Activated naive CD8-positive, alpha-beta T cell treated with anti-CD3 and anti-CD28 coated beads, Interleukin-2, amount 10 ng/mL, durations not matched to agents 7 days and 5 days (primary cell): ENCODE measurements at regions not wholly inside any gene's neighbourhood (a gene's known extent, or its start where the extent isn't known, plus 50 kb on each side); places are given as distances from the start of the nearest gene placed in this dataset.

Experiments
- ATAC-seq: fragments of 150-1000 bp; cut with Tn5 transposase; one replicate; pipeline ENCODE4 v1.10.0; 2021; ENCODE audit warnings: low read depth, moderate library complexity
- POLR2A ChIA-PET: fragments of 350-600 bp; sonication (Branson Sonifier 250); formaldehyde crosslinking; loops from one replicate; lab custom pipeline; 2021; ENCODE audit warnings: antibody characterized with exemption; lab: Charles Lee
- DNase-seq: peaks from one replicate; pipeline ENCODE4 v3.0.0; 2021
- H3K27ac Mint-ChIP-seq: one replicate; pipeline ENCODE4 v1.8.0; 2022; ENCODE audit warnings: mild to moderate bottlenecking, mixed read lengths
- H3K27me3 Mint-ChIP-seq: one replicate; pipeline ENCODE4 v1.8.0; 2022; ENCODE audit warnings: mild to moderate bottlenecking, moderate library complexity, mixed read lengths
- H3K36me3 Mint-ChIP-seq: one replicate; pipeline ENCODE4 v1.8.0; 2021; ENCODE audit warnings: mild to moderate bottlenecking, mixed read lengths
- H3K4me1 Mint-ChIP-seq: one replicate; pipeline ENCODE4 v1.8.0; 2021; ENCODE audit warnings: mixed read lengths
- H3K4me3 Mint-ChIP-seq: one replicate; pipeline ENCODE4 v1.8.0; 2022; ENCODE audit warnings: mild to moderate bottlenecking, moderate library complexity, mixed read lengths
- H3K9me3 Mint-ChIP-seq: one replicate; pipeline ENCODE4 v1.8.0; 2021; ENCODE audit warnings: mixed read lengths

GRCh38 chr5:56540266-56540665, 275.1 kb upstream of the MAP3K1 start:
- H3K4me1 Mint-ChIP-seq = no peaks in the 10 kb centered on the region
- POLR2A ChIA-PET = no interaction called here
- H3K4me3 Mint-ChIP-seq = no peak overlapping the region
- H3K36me3 Mint-ChIP-seq = no peaks in the 10 kb centered on the region
- H3K9me3 Mint-ChIP-seq = peaks cover 4% of the 10 kb centered on the region
- H3K27me3 Mint-ChIP-seq = peaks cover 5% of the 10 kb centered on the region
- DNase-seq = no peak
- no peak overlapping the region for H3K27ac Mint-ChIP-seq
- no peak for ATAC-seq

GRCh38 chr5:56538580-56538979, 276.8 kb upstream of the MAP3K1 start:
- no peak overlapping the region for H3K4me3 Mint-ChIP-seq
- H3K36me3 Mint-ChIP-seq = no peaks in the 10 kb centered on the region
- POLR2A ChIA-PET = no interaction called here
- H3K9me3 Mint-ChIP-seq = peaks cover 4% of the 10 kb centered on the region
- ATAC-seq (no peak), DNase-seq (no peak)
- H3K4me1 Mint-ChIP-seq = peaks cover 2% of the 10 kb centered on the region
- H3K27ac Mint-ChIP-seq = no peak overlapping the region
- peaks cover 5% of the 10 kb centered on the region for H3K27me3 Mint-ChIP-seq

- Mint-ChIP-seq H3K4me3 (no peak overlapping the region), H3K36me3 (no peaks in the 10 kb centered on the region), H3K9me3 (peaks cover 5% of the 10 kb centered on the region), H3K4me1 (peaks cover 2% of the 10 kb centered on the region), H3K27me3 (peaks cover 3% of the 10 kb centered on the region), H3K27ac (no peak overlapping the region)
- DNase-seq = no peak
- ATAC-seq = no peak
- POLR2A ChIA-PET = no interaction called here
These were observed 280.0 kb upstream of the MAP3K1 start for GRCh38 chr5:56535347-56535746.

- no peak for DNase-seq
- Mint-ChIP-seq H3K4me1 (peaks cover 2% of the 10 kb centered on the region), H3K4me3 (no peak overlapping the region), H3K36me3 (no peaks in the 10 kb centered on the region), H3K27me3 (peaks cover 3% of the 10 kb centered on the region), H3K27ac (no peak overlapping the region), H3K9me3 (peaks cover 5% of the 10 kb centered on the region)
- no peak for ATAC-seq
- POLR2A ChIA-PET = no interaction called here
These were observed 281.1 kb upstream of the MAP3K1 start for GRCh38 chr5:56534102-56534829.

GRCh38 chr5:56532466-56532865, 282.9 kb upstream of the MAP3K1 start:
- Mint-ChIP-seq H3K4me1 (peaks cover 3% of the 10 kb centered on the region), H3K27me3 (no peaks in the 10 kb centered on the region), H3K36me3 (no peaks in the 10 kb centered on the region), H3K4me3 (no peak overlapping the region), H3K9me3 (peaks cover 3% of the 10 kb centered on the region), H3K27ac (no peak overlapping the region)
- ATAC-seq = no peak
- POLR2A ChIA-PET = no interaction called here
- no peak for DNase-seq

- Mint-ChIP-seq H3K4me3 (no peak overlapping the region), H3K27me3 (no peaks in the 10 kb centered on the region), H3K27ac (no peak overlapping the region)
These were observed 284.7 kb upstream of the MAP3K1 start for GRCh38 chr5:56530626-56531138.

GRCh38 chr5:56529666-56530430, 285.5 kb upstream of the MAP3K1 start:
- POLR2A ChIA-PET = no interaction called here
- H3K9me3 Mint-ChIP-seq = peaks cover 1% of the 10 kb centered on the region
- peaks cover 3% of the 10 kb centered on the region for H3K4me1 Mint-ChIP-seq

More at GRCh38 chr5:56530626-56531138, 284.7 kb upstream of the MAP3K1 start:
- DNase-seq (no peak), ATAC-seq (no peak)
- H3K36me3 Mint-ChIP-seq = no peaks in the 10 kb centered on the region
- POLR2A ChIA-PET = no interaction called here
- peaks cover 3% of the 10 kb centered on the region for H3K4me1 Mint-ChIP-seq
- H3K9me3 Mint-ChIP-seq = peaks cover 1% of the 10 kb centered on the region

GRCh38 chr5:56527174-56527573, 288.2 kb upstream of the MAP3K1 start:
- H3K9me3 Mint-ChIP-seq = peaks cover 1% of the 10 kb centered on the region
- ATAC-seq = no peak

More at GRCh38 chr5:56529666-56530430, 285.5 kb upstream of the MAP3K1 start:
- no peak for ATAC-seq
- Mint-ChIP-seq H3K27ac (no peak overlapping the region), H3K4me3 (no peak overlapping the region), H3K27me3 (no peaks in the 10 kb centered on the region), H3K36me3 (no peaks in the 10 kb centered on the region)
- no peak for DNase-seq

GRCh38 chr5:56525113-56525512, 290.2 kb upstream of the MAP3K1 start:
- Mint-ChIP-seq H3K27me3 (no peaks in the 10 kb centered on the region), H3K4me3 (no peak overlapping the region), H3K9me3 (no peaks in the 10 kb centered on the region), H3K27ac (no peak overlapping the region), H3K4me1 (peaks cover 1% of the 10 kb centered on the region), H3K36me3 (no peaks in the 10 kb centered on the region)
- POLR2A ChIA-PET = no interaction called here
- DNase-seq = no peak
- no peak for ATAC-seq

More at GRCh38 chr5:56527174-56527573, 288.2 kb upstream of the MAP3K1 start:
- POLR2A ChIA-PET = no interaction called here
- no peak overlapping the region for H3K27ac Mint-ChIP-seq
- no peak for DNase-seq
- H3K27me3 Mint-ChIP-seq = no peaks in the 10 kb centered on the region
- H3K4me1 Mint-ChIP-seq = peaks cover 1% of the 10 kb centered on the region
- no peak overlapping the region for H3K4me3 Mint-ChIP-seq
- no peaks in the 10 kb centered on the region for H3K36me3 Mint-ChIP-seq

GRCh38 chr5:56523790-56524575, 290.9 kb upstream of the ANKRD55 start:
- Mint-ChIP-seq H3K4me3 (no peak overlapping the region), H3K27ac (no peak overlapping the region), H3K36me3 (no peaks in the 10 kb centered on the region), H3K9me3 (no peaks in the 10 kb centered on the region), H3K27me3 (no peaks in the 10 kb centered on the region), H3K4me1 (peaks cover 1% of the 10 kb centered on the region)
- ATAC-seq (no peak), DNase-seq (no peak)
- POLR2A ChIA-PET = no interaction called here

- Mint-ChIP-seq H3K36me3 (no peaks in the 10 kb centered on the region), H3K27ac (no peak overlapping the region)
These were observed 289.8 kb upstream of the ANKRD55 start for GRCh38 chr5:56522960-56523359.

GRCh38 chr5:56522169-56522568, 289.0 kb upstream of the ANKRD55 start:
- no peak overlapping the region for H3K4me3 Mint-ChIP-seq
- ATAC-seq = no peak
- no peak overlapping the region for H3K27ac Mint-ChIP-seq
- H3K9me3 Mint-ChIP-seq = no peaks in the 10 kb centered on the region
- DNase-seq = no peak
- H3K27me3 Mint-ChIP-seq = no peaks in the 10 kb centered on the region
- no peaks in the 10 kb centered on the region for H3K36me3 Mint-ChIP-seq
- peaks cover 4% of the 10 kb centered on the region for H3K4me1 Mint-ChIP-seq
- POLR2A ChIA-PET = interaction anchor here (0.7 kb wide), 1 partner anchor 790 kb away, joined by 4 read pairs; no protein-coding TSS in a partner anchor

More at GRCh38 chr5:56522960-56523359, 289.8 kb upstream of the ANKRD55 start:
- Mint-ChIP-seq H3K4me3 (no peak overlapping the region), H3K9me3 (no peaks in the 10 kb centered on the region), H3K27me3 (no peaks in the 10 kb centered on the region), H3K4me1 (peaks cover 1% of the 10 kb centered on the region)
- POLR2A ChIA-PET = no interaction called here
- ATAC-seq (no peak), DNase-seq (no peak)
